Astrocyte (in vitro differentiated cells and primary cell): ENCODE measurements at regions not wholly inside any gene's neighbourhood (a gene's known extent, or its start where the extent isn't known, plus 50 kb on each side); places are given as distances from the start of the nearest gene placed in this dataset.
"Not testable (repeated sequence)": the region's sequence is repeated elsewhere in the genome, so short reads cannot be mapped to it uniquely, and the experiment has no call there.

ENCODE experiments used
- EZH2 ChIP-seq: IDR thresholded peaks from 2 replicates; pipeline ENCODE4 v1.6.1; 2012; ENCODE audit warnings: mild to moderate bottlenecking, low read length, inconsistent platforms; ENCODE audit not compliant: insufficient read depth
- TF ChIP-seq, protein P1 (sequence below): IDR thresholded peaks from 2 replicates; pipeline ENCODE4 v1.5.1; 2011; ENCODE audit warnings: low read depth, mild to moderate bottlenecking, inconsistent platforms, low read length, moderate library complexity; ENCODE audit not compliant: insufficient read depth

- TF ChIP-seq, protein P1, sequence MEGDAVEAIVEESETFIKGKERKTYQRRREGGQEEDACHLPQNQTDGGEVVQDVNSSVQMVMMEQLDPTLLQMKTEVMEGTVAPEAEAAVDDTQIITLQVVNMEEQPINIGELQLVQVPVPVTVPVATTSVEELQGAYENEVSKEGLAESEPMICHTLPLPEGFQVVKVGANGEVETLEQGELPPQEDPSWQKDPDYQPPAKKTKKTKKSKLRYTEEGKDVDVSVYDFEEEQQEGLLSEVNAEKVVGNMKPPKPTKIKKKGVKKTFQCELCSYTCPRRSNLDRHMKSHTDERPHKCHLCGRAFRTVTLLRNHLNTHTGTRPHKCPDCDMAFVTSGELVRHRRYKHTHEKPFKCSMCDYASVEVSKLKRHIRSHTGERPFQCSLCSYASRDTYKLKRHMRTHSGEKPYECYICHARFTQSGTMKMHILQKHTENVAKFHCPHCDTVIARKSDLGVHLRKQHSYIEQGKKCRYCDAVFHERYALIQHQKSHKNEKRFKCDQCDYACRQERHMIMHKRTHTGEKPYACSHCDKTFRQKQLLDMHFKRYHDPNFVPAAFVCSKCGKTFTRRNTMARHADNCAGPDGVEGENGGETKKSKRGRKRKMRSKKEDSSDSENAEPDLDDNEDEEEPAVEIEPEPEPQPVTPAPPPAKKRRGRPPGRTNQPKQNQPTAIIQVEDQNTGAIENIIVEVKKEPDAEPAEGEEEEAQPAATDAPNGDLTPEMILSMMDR: not testable (repeated sequence)
- not testable (repeated sequence) for TF ChIP-seq EZH2
These were observed 1491.2 kb upstream of the TPTE start for GRCh38 chr21:9030141-9030665.
